Keratinocyte (primary cell): ENCODE measurements at regions not wholly inside any gene's neighbourhood (a gene's known extent, or its start where the extent isn't known, plus 50 kb on each side); places are given as distances from the start of the nearest gene placed in this dataset.

Experiments used
- DNase-seq: peaks from one replicate; pipeline ENCODE4 v3.0.0-alpha.2; 2011; ENCODE audit warnings: low read depth, missing footprints, low spot score
- FAIRE-seq: peaks from 2 replicates; lab custom pipeline; 2011; peaks lifted over from hg19 to GRCh38; lab: Jason Lieb, UNC
- H2AFZ ChIP-seq: 2 replicates; pipeline ENCODE4 v1.6.0; 2012; ENCODE audit warnings: low read length, control low read depth, inconsistent platforms; ENCODE audit not compliant: control insufficient read depth
- H3K27ac ChIP-seq: 2 replicates; pipeline ENCODE4 v1.5.1; 2011; ENCODE audit warnings: low read length; ENCODE audit not compliant: control insufficient read depth, insufficient read depth
- H3K27me3 ChIP-seq: 3 replicates; pipeline ENCODE4 v1.6.0; 2011; ENCODE audit warnings: low read length; ENCODE audit not compliant: control insufficient read depth, insufficient read depth; ENCODE audit errors: extremely low read depth
- H3K36me3 ChIP-seq, 2 experiments: 2 replicates in 1 of 2; 3 replicates in 1 of 2; pipeline ENCODE4 v1.5.1; 2011; ENCODE audit warnings: low read length in 2 of 2, mild to moderate bottlenecking in 1 of 2; ENCODE audit not compliant: control insufficient read depth in 2 of 2, insufficient read depth in 2 of 2; ENCODE audit errors: extremely low read depth in 1 of 2
- H3K4me1 ChIP-seq: 3 replicates; pipeline ENCODE4 v1.5.1; 2011; ENCODE audit warnings: low read length; ENCODE audit not compliant: control insufficient read depth, insufficient read depth; ENCODE audit errors: extremely low read depth
- H3K4me2 ChIP-seq: 3 replicates; pipeline ENCODE4 v1.6.0; 2011; ENCODE audit warnings: low read depth, low read length; ENCODE audit not compliant: control insufficient read depth, insufficient read depth; ENCODE audit errors: extremely low read depth
- H3K4me3 ChIP-seq, 3 experiments: fragments of 200-600 bp in 1 of 3; sonication (generic) in 1 of 3; 2 replicates in 2 of 3; 3 replicates in 1 of 3; pipeline ENCODE4 v1.5.1; 2011 to 2016; ENCODE audit warnings: low read length in 3 of 3, mild to moderate bottlenecking in 3 of 3, control low read depth in 2 of 3, inconsistent platforms in 1 of 3, low read depth in 1 of 3, mixed read lengths in 1 of 3, mixed run types in 1 of 3, moderate library complexity in 1 of 3; ENCODE audit not compliant: control insufficient read depth in 2 of 3, insufficient read depth in 2 of 3; ENCODE audit errors: extremely low read depth in 1 of 3
- H3K79me2 ChIP-seq: 2 replicates; pipeline ENCODE4 v1.6.0; 2012; ENCODE audit warnings: low read length; ENCODE audit not compliant: control insufficient read depth, insufficient read depth
- H3K9ac ChIP-seq: 3 replicates; pipeline ENCODE4 v1.6.0; 2011; ENCODE audit warnings: low read length; ENCODE audit not compliant: control insufficient read depth, insufficient read depth; ENCODE audit errors: extremely low read depth
- H3K9me1 ChIP-seq: 3 replicates; pipeline ENCODE4 v1.6.0; 2011; ENCODE audit warnings: low read length; ENCODE audit not compliant: control insufficient read depth, insufficient read depth; ENCODE audit errors: extremely low read depth
- H3K9me3 ChIP-seq: 2 replicates; pipeline ENCODE4 v1.5.1; 2012; ENCODE audit warnings: low read depth, low read length; ENCODE audit not compliant: control insufficient read depth
- H4K20me1 ChIP-seq: 3 replicates; pipeline ENCODE4 v1.6.0; 2011; ENCODE audit warnings: low read length; ENCODE audit not compliant: control insufficient read depth, insufficient read depth; ENCODE audit errors: extremely low read depth
- CTCF ChIP-seq, 3 experiments: IDR thresholded peaks in 1 of 3; conservative IDR thresholded peaks in 1 of 3; optimal IDR thresholded peaks in 1 of 3; 2 replicates in 2 of 3; 3 replicates in 1 of 3; pipeline versions ENCODE3 to v1.5.1; 2011; ENCODE audit warnings: low read length in 3 of 3, mild to moderate bottlenecking in 3 of 3, moderate library complexity in 2 of 3, control low read depth in 1 of 3, inconsistent platforms in 1 of 3; ENCODE audit not compliant: insufficient read depth in 2 of 3; ENCODE audit errors: extremely low read depth in 1 of 3
- EZH2 ChIP-seq: IDR thresholded peaks from one replicate; pipeline ENCODE4 v1.6.1; 2012; ENCODE audit warnings: inconsistent platforms, mild to moderate bottlenecking, low read length, moderate library complexity
- dilution Hi-C: fragments of 300-500 bp; cut with MboI; formaldehyde crosslinking; loops from one replicate; pipeline ENCODE4 v1.7.0; 2020; ENCODE audit warnings: low sequenced_read_pairs; ENCODE audit not compliant: extremely low pct_ligation_motif_present

- no peak overlapping the region for H2AFZ ChIP-seq
- no peaks in the 10 kb centered on the region for H3K36me3 ChIP-seq
- FAIRE-seq (no peak), DNase-seq (no peak)
- H3K79me2 ChIP-seq: no peaks in the 10 kb centered on the region
- H3K9ac ChIP-seq: no peak overlapping the region
- TF ChIP-seq EZH2 (no peak), CTCF (optimal IDR thresholded peaks at IDR 0.05 in 1 of 3, IDR thresholded peaks at IDR 0.05 in 1 of 3, conservative IDR thresholded peaks at IDR 0.05 in 1 of 3; ENCODE audit: extremely low read depth in 1 of 3, insufficient read depth in 2 of 3, low read length in 3 of 3) (no peak)
- no peaks in the 10 kb centered on the region for H3K27me3 ChIP-seq
- no peaks in the 10 kb centered on the region for H4K20me1 ChIP-seq
- no peaks in the 10 kb centered on the region for H3K9me3 ChIP-seq
- H3K9me1 ChIP-seq: no peaks in the 10 kb centered on the region
- H3K4me1 ChIP-seq: no peaks in the 10 kb centered on the region
- H3K27ac ChIP-seq: no peak overlapping the region
- dilution Hi-C loops: no loop called here
- no peak overlapping the region for H3K4me3 ChIP-seq
- H3K4me2 ChIP-seq: no peak overlapping the region
These were observed 85.9 kb downstream of the SLITRK1 start for GRCh38 chr13:83796364-83796763.

GRCh38 chr13:83794583-83794982 is 87.7 kb downstream of the SLITRK1 start:
- Histone ChIP-seq H3K27ac (no peak overlapping the region), H3K9me3 (no peaks in the 10 kb centered on the region), H2AFZ (no peak overlapping the region), H3K27me3 (no peaks in the 10 kb centered on the region), H3K36me3 (no peaks in the 10 kb centered on the region), H3K4me1 (no peaks in the 10 kb centered on the region), H3K9ac (no peak overlapping the region), H3K4me3 (no peak overlapping the region), H3K9me1 (no peaks in the 10 kb centered on the region), H3K4me2 (no peak overlapping the region), H3K79me2 (no peaks in the 10 kb centered on the region), H4K20me1 (no peaks in the 10 kb centered on the region)
- no peak for TF ChIP-seq EZH2
- TF ChIP-seq CTCF (optimal IDR thresholded peaks at IDR 0.05 in 1 of 3, IDR thresholded peaks at IDR 0.05 in 1 of 3, conservative IDR thresholded peaks at IDR 0.05 in 1 of 3; ENCODE audit: extremely low read depth in 1 of 3, insufficient read depth in 2 of 3, low read length in 3 of 3): no peak
- dilution Hi-C loops: no loop called here
- DNase-seq (no peak), FAIRE-seq (no peak)
